AG04450 (cell line): ENCODE measurements at regions not wholly inside any gene's neighbourhood (a gene's known extent, or its start where the extent isn't known, plus 50 kb on each side); places are given as distances from the start of the nearest gene placed in this dataset.
"Not testable (repeated sequence)": the region's sequence is repeated elsewhere in the genome, so short reads cannot be mapped to it uniquely, and the experiment has no call there.

Experiments
- CTCF ChIA-PET: fragments of 300-600, 350-600 bp; formaldehyde crosslinking; extraction: SDS; loops from one replicate; lab custom pipeline; 2022; ENCODE audit warnings: antibody characterized with exemption, inconsistent platforms; lab: Charles Lee
- POLR2A ChIA-PET: fragments of 350-600 bp; formaldehyde crosslinking; extraction: SDS; loops from one replicate; lab custom pipeline; 2021; ENCODE audit warnings: antibody characterized with exemption, inconsistent platforms; lab: Yijun Ruan, JAX
- DNase-seq: peaks from one replicate; pipeline ENCODE4 v3.0.0-alpha.2; 2011; ENCODE audit warnings: low read depth, low spot score
- H3K27ac ChIP-seq: one replicate; pipeline ENCODE4 v1.5.1; 2012; ENCODE audit warnings: low read depth, low read length, control low read depth
- H3K27me3 ChIP-seq: one replicate; pipeline ENCODE4 v1.6.0; 2012; ENCODE audit warnings: low read length; ENCODE audit not compliant: control insufficient read depth, insufficient read depth
- H3K4me3 ChIP-seq: 2 replicates; pipeline ENCODE4 v1.5.1; 2011; ENCODE audit warnings: mild to moderate bottlenecking, low read depth, low read length, control low read depth
- H3K9me3 ChIP-seq: 2 replicates; pipeline ENCODE4 v1.5.1; 2012; ENCODE audit warnings: low read length; ENCODE audit not compliant: control insufficient read depth, insufficient read depth
- CTCF ChIP-seq: IDR thresholded peaks from 2 replicates; pipeline ENCODE4 v1.5.1; 2011; ENCODE audit warnings: low read depth, low read length, control low read depth, inconsistent platforms

DNA sequence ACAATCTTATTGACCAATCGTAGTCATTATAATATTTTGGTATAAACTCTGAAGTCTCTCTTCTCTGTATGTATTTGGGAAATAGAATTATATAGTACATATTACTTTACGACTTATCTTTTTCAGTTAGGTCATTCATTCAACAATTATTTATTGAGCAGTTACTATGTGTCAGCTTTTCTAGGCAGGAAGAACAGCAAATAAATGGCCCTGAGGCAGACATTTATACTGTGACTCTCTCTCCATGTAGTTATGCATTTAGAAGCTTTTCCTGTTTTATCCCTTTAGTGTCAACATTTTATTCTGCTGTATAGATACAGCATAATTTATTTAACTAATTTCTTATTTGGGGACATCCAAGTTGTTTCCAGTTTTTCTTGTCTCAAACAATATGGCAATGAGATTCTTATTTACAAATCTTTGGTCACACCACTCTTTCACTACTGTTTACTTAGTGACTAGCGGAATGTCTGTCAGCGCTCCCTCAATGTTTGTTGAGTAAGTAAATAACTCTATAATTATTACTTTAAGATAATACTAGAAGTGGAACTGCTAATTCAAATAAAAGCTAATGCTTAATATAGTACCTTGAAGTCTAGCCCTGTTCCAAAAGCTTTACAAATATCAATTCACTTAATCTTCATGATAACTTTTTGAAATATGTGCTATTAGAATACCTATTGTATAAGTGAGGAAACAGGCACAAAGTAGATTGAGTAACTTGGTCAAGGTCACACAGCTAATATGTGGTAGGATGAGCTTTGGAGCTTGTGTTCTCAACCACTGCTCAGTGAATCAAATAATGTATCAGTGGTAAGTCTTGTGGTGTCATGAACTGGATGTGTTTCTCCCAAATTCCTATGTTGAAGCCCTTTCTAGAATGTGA is 465.6 kb downstream of the SIPA1L2 start:
- Histone ChIP-seq H3K9me3 (no peaks in the 10 kb centered on the region), H3K27me3 (no peaks in the 10 kb centered on the region), H3K4me3 (no peak overlapping the region), H3K27ac (no peak overlapping the region)
- POLR2A ChIA-PET: no interaction called here
- CTCF ChIA-PET: no interaction called here
- TF ChIP-seq CTCF: no peak
- DNase-seq: no peak

- Histone ChIP-seq H3K27me3 (no peaks in the 10 kb centered on the region), H3K9me3 (no peaks in the 10 kb centered on the region), H3K4me3 (no peak overlapping the region), H3K27ac (no peak overlapping the region)
- POLR2A ChIA-PET: no interaction called here
- DNase-seq: no peak
- TF ChIP-seq CTCF: no peak
- CTCF ChIA-PET: no interaction called here
These were observed 466.4 kb downstream of the SIPA1L2 start for GRCh38 chr1:232163533-232163932.

- no peaks in the 10 kb centered on the region for H3K27me3 ChIP-seq
- CTCF ChIA-PET: no interaction called here
These were observed 467.9 kb downstream of the SIPA1L2 start for GRCh38 chr1:232162001-232162400.

DNA sequence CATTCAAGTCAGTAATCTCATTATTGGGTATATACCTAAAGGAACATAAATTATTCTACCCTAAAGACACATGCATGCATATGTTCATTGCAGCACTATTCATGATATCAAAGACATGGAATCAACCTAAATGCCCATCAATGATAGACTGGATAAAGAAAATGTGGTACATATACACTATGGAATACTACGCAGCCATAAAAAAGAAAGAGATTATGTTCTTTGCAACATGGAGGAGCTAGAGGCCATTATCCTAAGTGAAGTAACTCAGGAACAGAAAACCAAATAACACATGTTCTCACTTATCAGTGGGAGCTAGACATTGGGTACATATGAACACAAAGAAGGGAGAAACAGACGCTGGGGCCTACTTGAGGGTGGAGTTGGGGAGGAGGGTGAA is 471.4 kb downstream of the SIPA1L2 start:
- H3K27me3 ChIP-seq, H3K27ac ChIP-seq, H3K4me3 ChIP-seq, H3K9me3 ChIP-seq, DNase-seq, POLR2A ChIA-PET, CTCF ChIA-PET: not testable (repeated sequence)

More at GRCh38 chr1:232162001-232162400, 467.9 kb downstream of the SIPA1L2 start:
- POLR2A ChIA-PET: no interaction called here
- no peak overlapping the region for H3K27ac ChIP-seq
- TF ChIP-seq CTCF: no peak
- H3K4me3 ChIP-seq: no peak overlapping the region
- no peak for DNase-seq
- no peaks in the 10 kb centered on the region for H3K9me3 ChIP-seq

GRCh38 chr1:232156070-232156469 is 473.9 kb downstream of the SIPA1L2 start:
- H3K27ac ChIP-seq, CTCF ChIA-PET, H3K4me3 ChIP-seq, H3K27me3 ChIP-seq, DNase-seq, POLR2A ChIA-PET, H3K9me3 ChIP-seq: not testable (repeated sequence)

- Histone ChIP-seq H3K4me3 (no peak overlapping the region), H3K27ac (no peak overlapping the region), H3K27me3 (no peaks in the 10 kb centered on the region), H3K9me3 (no peaks in the 10 kb centered on the region)
- no peak for DNase-seq
- ChIA-PET POLR2A (no interaction called here), CTCF (no interaction called here)
- no peak for TF ChIP-seq CTCF
These were observed 476.3 kb downstream of the SIPA1L2 start for GRCh38 chr1:232153652-232154051.
